Gastroesophageal sphincter (tissue), 4 donors: ENCODE measurements at regions not wholly inside any gene's neighbourhood (a gene's known extent, or its start where the extent isn't known, plus 50 kb on each side); places are given as distances from the start of the nearest gene placed in this dataset.

ENCODE experiments used
- ATAC-seq: fragments of 150-250 bp; one replicate; pipeline ENCODE4 v1.9.1; 2016; ENCODE audit warnings: mild to moderate bottlenecking, moderate library complexity
- H3K27ac ChIP-seq, 4 donors: fragments of 200-600 bp; sonication (generic) in 3 of 4; 1 replicate in 3 of 4; 2 replicates in 1 of 4; pipeline ENCODE4 v1.5.1; 2016 to 2019
- H3K27me3 ChIP-seq: fragments of 200-600 bp; sonication (generic); one replicate; pipeline ENCODE4 v1.5.1; 2019
- H3K36me3 ChIP-seq, 2 donors: fragments of 200-600 bp; sonication (generic); one replicate each; pipeline ENCODE4 v1.5.1; 2019; ENCODE audit warnings: control low read depth in 1 of 2
- H3K4me1 ChIP-seq, 3 donors: fragments of 200-600 bp; sonication (generic); 1 replicate in 2 of 3; 2 replicates in 1 of 3; pipeline ENCODE4 v1.5.1; 2016 to 2019; ENCODE audit warnings: control low read depth in 2 of 3
- H3K4me3 ChIP-seq, 2 donors: fragments of 200-600 bp; sonication (generic); one replicate each; pipeline ENCODE4 v1.5.1; 2019; ENCODE audit warnings: mild to moderate bottlenecking in 1 of 2, moderate library complexity in 1 of 2
- H3K9me3 ChIP-seq, 3 donors: fragments of 200-600 bp; sonication (generic); one replicate each; pipeline ENCODE4 v1.5.1; 2017 to 2019; ENCODE audit warnings: control low read depth in 2 of 3
- EP300 ChIP-seq: sonication (generic); formaldehyde crosslinking; IDR thresholded peaks from one replicate; pipeline ENCODE4 v1.6.1; 2017; ENCODE audit warnings: antibody characterized with exemption, mild to moderate bottlenecking
- POLR2A ChIP-seq, 2 donors: fragments of 450-650 bp; IDR thresholded peaks; one replicate each; pipeline ENCODE4 v1.6.1; 2017; ENCODE audit warnings: antibody characterized with exemption in 2 of 2, mild to moderate bottlenecking in 2 of 2, moderate library complexity in 1 of 2
- POLR2AphosphoS5 ChIP-seq: sonication (generic); formaldehyde crosslinking; IDR thresholded peaks from one replicate; pipeline ENCODE4 v1.6.1; 2017; ENCODE audit warnings: antibody characterized with exemption
- WGBS, 2 donors: methylation state at CpG; one replicate each; pipeline ENCODE4 v1.1.5; 2018; ENCODE audit warnings: low coverage in 1 of 2; 5-methylcytosine and 5-hydroxymethylcytosine counted together
- TF ChIP-seq, protein P1 (sequence below), 4 experiments: fragments of 200-600 bp in 2 of 4; fragments of 450-650 bp in 2 of 4; sonication (generic) in 1 of 4; IDR thresholded peaks; one replicate each; pipeline ENCODE4 v1.5.1; 2017 to 2019; ENCODE audit warnings: antibody characterized with exemption in 4 of 4, mild to moderate bottlenecking in 2 of 4, moderate library complexity in 2 of 4

DNA sequence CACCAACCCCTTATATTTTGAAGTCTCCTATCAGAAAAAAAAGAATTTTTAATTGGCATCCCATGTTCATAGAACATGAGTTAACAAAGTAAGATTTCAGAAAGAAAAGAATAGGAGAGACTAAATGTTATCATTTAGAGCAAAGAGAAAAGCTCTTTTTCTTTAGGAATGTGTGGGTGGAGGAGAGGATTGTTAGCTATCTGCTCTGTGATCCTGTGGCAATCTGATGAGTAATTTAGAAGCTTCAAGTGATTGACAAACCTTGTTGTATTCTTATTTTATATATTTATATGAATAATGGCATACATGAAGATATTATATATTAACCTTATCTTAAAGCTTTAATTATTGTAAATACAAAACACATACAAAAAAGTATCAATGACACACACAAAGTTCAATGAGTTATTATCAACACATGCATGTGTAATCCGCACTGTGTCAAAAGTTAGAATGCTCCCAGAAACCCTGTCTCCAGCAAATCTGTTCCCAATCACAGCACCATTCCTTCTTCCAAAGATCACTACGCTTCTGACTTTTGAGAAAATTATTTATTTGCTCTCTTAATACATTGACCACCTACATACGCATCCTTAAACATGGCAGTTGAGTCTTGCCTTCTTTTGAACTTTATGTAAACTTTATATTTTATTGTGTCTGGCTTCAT lies 907.4 kb downstream of the MCTP2 start:
- Histone ChIP-seq H3K4me3 (no peak overlapping the region), H3K27me3 (no peaks in the 10 kb centered on the region), H3K36me3 (no peaks in the 10 kb centered on the region), H3K27ac (no peak overlapping the region), H3K9me3 (no peaks in the 10 kb centered on the region), H3K4me1 (no peaks in the 10 kb centered on the region)
- no peak for ATAC-seq
- WGBS, 2 donors: 92 to 98% methylated on average over 3 of the region's 3 CpGs
- no peak for TF ChIP-seq POLR2AphosphoS5
- TF ChIP-seq POLR2A (IDR thresholded peaks at IDR 0.05): no peak
- TF ChIP-seq, protein P1, sequence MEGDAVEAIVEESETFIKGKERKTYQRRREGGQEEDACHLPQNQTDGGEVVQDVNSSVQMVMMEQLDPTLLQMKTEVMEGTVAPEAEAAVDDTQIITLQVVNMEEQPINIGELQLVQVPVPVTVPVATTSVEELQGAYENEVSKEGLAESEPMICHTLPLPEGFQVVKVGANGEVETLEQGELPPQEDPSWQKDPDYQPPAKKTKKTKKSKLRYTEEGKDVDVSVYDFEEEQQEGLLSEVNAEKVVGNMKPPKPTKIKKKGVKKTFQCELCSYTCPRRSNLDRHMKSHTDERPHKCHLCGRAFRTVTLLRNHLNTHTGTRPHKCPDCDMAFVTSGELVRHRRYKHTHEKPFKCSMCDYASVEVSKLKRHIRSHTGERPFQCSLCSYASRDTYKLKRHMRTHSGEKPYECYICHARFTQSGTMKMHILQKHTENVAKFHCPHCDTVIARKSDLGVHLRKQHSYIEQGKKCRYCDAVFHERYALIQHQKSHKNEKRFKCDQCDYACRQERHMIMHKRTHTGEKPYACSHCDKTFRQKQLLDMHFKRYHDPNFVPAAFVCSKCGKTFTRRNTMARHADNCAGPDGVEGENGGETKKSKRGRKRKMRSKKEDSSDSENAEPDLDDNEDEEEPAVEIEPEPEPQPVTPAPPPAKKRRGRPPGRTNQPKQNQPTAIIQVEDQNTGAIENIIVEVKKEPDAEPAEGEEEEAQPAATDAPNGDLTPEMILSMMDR (IDR thresholded peaks at IDR 0.05): no peak
- no peak for TF ChIP-seq EP300

DNA sequence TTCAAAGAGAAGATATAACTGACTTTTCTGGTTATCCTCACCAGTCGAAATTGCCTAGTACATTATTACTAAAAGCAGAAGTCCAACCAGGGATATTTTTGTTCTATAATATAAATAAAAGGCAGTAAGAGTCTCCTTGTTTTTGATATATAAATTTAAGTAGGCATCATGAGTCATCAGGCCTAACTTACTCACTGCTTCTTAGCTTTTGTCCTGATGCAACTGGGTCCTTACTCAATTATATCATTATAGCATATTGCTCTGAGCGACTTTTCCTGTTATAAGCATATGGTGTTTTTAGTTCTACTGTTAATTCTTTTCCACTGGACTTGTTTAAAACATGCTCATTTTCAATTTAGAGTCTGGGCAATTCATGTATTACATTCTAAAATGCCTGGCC lies 910.1 kb downstream of the MCTP2 start:
- Histone ChIP-seq H3K4me1 (no peaks in the 10 kb centered on the region), H3K36me3 (no peaks in the 10 kb centered on the region), H3K4me3 (no peak overlapping the region), H3K9me3 (no peaks in the 10 kb centered on the region), H3K27ac (no peak overlapping the region), H3K27me3 (no peaks in the 10 kb centered on the region)
- no peak for ATAC-seq
- WGBS, 2 donors: 47 to 73% methylated on average over 2 of the region's 2 CpGs
- TF ChIP-seq POLR2A (IDR thresholded peaks at IDR 0.05) (no peak), EP300 (no peak), POLR2AphosphoS5 (no peak)
- TF ChIP-seq, protein P1 (IDR thresholded peaks at IDR 0.05): no peak

DNA sequence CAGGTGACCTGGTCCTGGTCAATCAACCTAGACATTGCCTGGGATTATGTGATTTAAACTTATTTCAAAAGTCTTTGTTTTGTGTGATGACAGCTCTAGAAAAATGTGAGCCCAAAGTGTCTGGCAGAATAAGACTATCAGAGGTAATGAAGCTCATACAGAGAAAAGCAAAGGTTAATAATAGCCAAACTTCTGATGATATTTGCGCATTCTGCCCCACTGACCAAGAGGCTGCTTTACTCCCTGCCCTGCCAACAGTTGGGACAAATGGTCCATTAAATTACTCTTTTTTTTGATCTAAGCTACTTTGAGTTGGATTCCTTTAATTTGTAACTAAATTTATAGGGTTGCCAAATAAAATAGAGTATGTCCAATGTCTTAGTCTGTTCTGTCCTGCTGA lies 911.2 kb downstream of the MCTP2 start:
- no peak for TF ChIP-seq EP300
- TF ChIP-seq POLR2AphosphoS5: no peak
- TF ChIP-seq, protein P1 (IDR thresholded peaks at IDR 0.05): no peak
- TF ChIP-seq POLR2A (IDR thresholded peaks at IDR 0.05): no peak
- Histone ChIP-seq H3K27me3 (no peaks in the 10 kb centered on the region), H3K9me3 (no peaks in the 10 kb centered on the region), H3K4me3 (no peak overlapping the region), H3K36me3 (no peaks in the 10 kb centered on the region), H3K4me1 (no peaks in the 10 kb centered on the region), H3K27ac (no peak overlapping the region)
- 82 to 100% methylated on average over 1 of the region's 1 CpG for WGBS, 2 donors
- no peak for ATAC-seq

DNA sequence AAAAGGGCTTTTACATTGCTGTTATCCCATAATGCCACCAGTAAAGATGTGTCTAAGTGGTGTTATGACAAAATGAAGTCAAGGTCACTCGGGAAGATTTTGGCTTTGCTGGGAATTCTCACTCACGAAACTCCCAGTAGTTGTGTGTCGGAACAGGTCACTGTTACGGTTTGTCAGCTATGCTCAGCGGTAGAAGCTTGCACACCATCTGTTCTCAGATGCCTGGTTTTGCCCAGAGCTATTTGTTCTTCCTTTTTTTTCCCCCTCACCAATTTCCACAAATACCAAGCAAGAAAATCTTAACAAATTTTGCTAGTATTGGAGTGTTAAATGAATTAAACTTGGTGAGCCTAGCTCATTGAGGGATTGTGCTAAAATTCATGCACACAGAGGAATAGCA lies 915.1 kb downstream of the MCTP2 start:
- TF ChIP-seq POLR2AphosphoS5 (no peak), EP300 (no peak), POLR2A (IDR thresholded peaks at IDR 0.05) (no peak)
- TF ChIP-seq, protein P1 (IDR thresholded peaks at IDR 0.05): no peak

DNA sequence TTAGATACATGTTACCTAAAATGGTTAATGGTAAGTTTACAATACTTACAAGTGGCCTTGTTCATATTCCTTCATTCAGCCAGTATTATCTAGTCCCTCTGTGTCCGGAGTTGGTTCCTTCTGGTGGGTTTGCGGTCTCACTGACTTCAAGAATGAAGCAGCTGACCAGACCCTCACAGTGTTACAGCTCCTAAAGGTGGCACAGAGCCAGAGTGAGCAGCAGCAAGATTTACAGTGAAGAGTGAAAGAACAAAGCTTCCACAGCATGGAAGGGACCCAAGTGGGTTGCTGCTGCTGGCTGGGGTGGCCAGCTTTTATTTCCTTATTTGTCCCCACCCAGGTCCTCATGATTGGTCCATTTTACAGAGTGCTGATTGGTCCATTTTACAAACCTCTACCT lies 916.8 kb downstream of the MCTP2 start:
- Histone ChIP-seq H3K9me3 (no peaks in the 10 kb centered on the region), H3K36me3 (no peaks in the 10 kb centered on the region), H3K27me3 (no peaks in the 10 kb centered on the region), H3K4me3 (no peak overlapping the region), H3K4me1 (no peaks in the 10 kb centered on the region), H3K27ac (no peak overlapping the region)
- 83 to 100% methylated on average over 1 to 2 of the region's 2 CpGs for WGBS, 2 donors
- no peak for TF ChIP-seq EP300
- TF ChIP-seq POLR2AphosphoS5: no peak
- TF ChIP-seq, protein P1 (IDR thresholded peaks at IDR 0.05): no peak
- TF ChIP-seq POLR2A (IDR thresholded peaks at IDR 0.05): no peak
- ATAC-seq: no peak

More for the DNA sequence above, 915.1 kb downstream of the MCTP2 start:
- H3K9me3 ChIP-seq: no peaks in the 10 kb centered on the region
- no peak overlapping the region for H3K4me3 ChIP-seq
- H3K36me3 ChIP-seq: no peaks in the 10 kb centered on the region
- no peaks in the 10 kb centered on the region for H3K4me1 ChIP-seq
- 87 to 100% methylated on average over 4 to 5 of the region's 5 CpGs for WGBS, 2 donors
- no peak for ATAC-seq
- H3K27ac ChIP-seq: no peak overlapping the region
- H3K27me3 ChIP-seq: no peaks in the 10 kb centered on the region
